Neuron (in vitro differentiated cells): ENCODE measurements at regions not wholly inside any gene's neighbourhood (a gene's known extent, or its start where the extent isn't known, plus 50 kb on each side); places are given as distances from the start of the nearest gene placed in this dataset.

Source experiments
- H2AFZ ChIP-seq: one replicate; pipeline ENCODE4 v1.6.1; 2013; ENCODE audit warnings: low read depth, mild to moderate bottlenecking, inconsistent platforms, low read length, moderate library complexity
- H3K27me3 ChIP-seq: one replicate; pipeline ENCODE4 v1.6.1; 2013; ENCODE audit warnings: low read length; ENCODE audit not compliant: insufficient read depth
- H3K36me3 ChIP-seq: one replicate; pipeline ENCODE4 v1.6.1; 2013; ENCODE audit warnings: low read length; ENCODE audit not compliant: insufficient read depth
- H3K4me1 ChIP-seq: one replicate; pipeline ENCODE4 v1.6.1; 2013; ENCODE audit warnings: low read length; ENCODE audit not compliant: insufficient read depth
- H3K4me3 ChIP-seq: 2 replicates; pipeline ENCODE4 v1.5.1; 2013; ENCODE audit warnings: mild to moderate bottlenecking, low read length, moderate library complexity
- H3K9me3 ChIP-seq: one replicate; pipeline ENCODE4 v1.6.1; 2013; ENCODE audit warnings: low read length

GRCh38 chr18:8957731-8958130 is 144.8 kb upstream of the NDUFV2 start:
- Histone ChIP-seq H3K27me3 (no peaks in the 10 kb centered on the region), H3K4me1 (peaks cover 4% of the 10 kb centered on the region), H2AFZ (no peak overlapping the region)

DNA sequence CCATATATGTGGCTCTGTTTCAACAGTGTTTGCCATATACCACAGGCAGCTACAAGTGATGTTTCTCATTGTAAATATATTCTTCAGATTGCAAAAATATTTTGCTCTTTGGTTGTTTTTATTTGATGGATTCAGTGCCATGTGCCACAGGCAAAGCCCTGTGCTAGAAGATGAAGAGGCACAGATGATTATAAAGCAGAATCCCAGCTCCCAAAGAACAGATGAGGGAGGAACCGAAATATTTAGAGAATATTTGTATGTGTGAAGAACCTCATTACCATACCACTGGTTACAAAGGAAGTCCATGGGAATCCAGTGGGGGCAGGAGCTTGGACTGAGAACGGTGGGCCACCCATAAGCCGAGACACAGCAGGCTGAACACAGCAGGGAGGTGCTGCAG is 143.8 kb upstream of the NDUFV2 start:
- H3K36me3 ChIP-seq: no peaks in the 10 kb centered on the region
- no peak overlapping the region for H2AFZ ChIP-seq
- H3K9me3 ChIP-seq: no peaks in the 10 kb centered on the region
- no peaks in the 10 kb centered on the region for H3K27me3 ChIP-seq
- H3K4me3 ChIP-seq: no peak overlapping the region
- peaks cover 4% of the 10 kb centered on the region for H3K4me1 ChIP-seq

More at GRCh38 chr18:8957731-8958130, 144.8 kb upstream of the NDUFV2 start:
- no peaks in the 10 kb centered on the region for H3K36me3 ChIP-seq
- no peak overlapping the region for H3K4me3 ChIP-seq
- H3K9me3 ChIP-seq: no peaks in the 10 kb centered on the region

DNA sequence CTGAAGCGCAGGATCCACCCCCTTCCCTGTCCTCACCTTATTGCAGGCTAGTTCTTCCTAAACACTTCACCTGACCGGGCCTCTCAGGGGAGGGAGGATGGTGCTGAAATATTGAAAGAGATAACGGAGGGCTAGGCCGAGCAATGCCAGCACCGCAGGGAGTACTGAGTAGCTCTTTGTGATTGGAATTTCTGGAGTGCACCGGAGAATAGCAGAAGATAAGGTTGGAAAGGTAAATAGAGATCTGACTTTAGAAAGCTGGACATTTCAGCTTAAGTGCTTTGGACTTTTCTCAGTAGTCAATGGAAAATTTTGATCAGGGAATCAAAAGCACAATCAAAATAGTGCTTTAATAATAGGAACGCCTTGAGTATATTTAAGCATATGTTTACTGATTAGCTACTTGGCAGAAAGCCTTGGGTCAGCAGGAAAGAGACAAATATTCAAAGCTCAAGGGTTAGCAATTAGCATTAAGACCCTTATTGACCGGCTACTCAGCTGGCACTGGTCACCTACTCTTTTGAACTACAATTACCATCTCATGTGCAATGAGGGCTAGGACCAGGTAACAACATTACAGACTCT is 142.9 kb upstream of the NDUFV2 start:
- no peak overlapping the region for H2AFZ ChIP-seq
- peaks cover 4% of the 10 kb centered on the region for H3K4me1 ChIP-seq
- no peaks in the 10 kb centered on the region for H3K36me3 ChIP-seq
- no peak overlapping the region for H3K4me3 ChIP-seq
- H3K9me3 ChIP-seq: no peaks in the 10 kb centered on the region
- H3K27me3 ChIP-seq: no peaks in the 10 kb centered on the region

- Histone ChIP-seq H2AFZ (no peak overlapping the region), H3K27me3 (no peaks in the 10 kb centered on the region), H3K36me3 (no peaks in the 10 kb centered on the region), H3K9me3 (no peaks in the 10 kb centered on the region), H3K4me1 (peaks cover 4% of the 10 kb centered on the region), H3K4me3 (no peak overlapping the region)
Measured at GRCh38 chr18:8960740-8961657, 141.5 kb upstream of the NDUFV2 start.

DNA sequence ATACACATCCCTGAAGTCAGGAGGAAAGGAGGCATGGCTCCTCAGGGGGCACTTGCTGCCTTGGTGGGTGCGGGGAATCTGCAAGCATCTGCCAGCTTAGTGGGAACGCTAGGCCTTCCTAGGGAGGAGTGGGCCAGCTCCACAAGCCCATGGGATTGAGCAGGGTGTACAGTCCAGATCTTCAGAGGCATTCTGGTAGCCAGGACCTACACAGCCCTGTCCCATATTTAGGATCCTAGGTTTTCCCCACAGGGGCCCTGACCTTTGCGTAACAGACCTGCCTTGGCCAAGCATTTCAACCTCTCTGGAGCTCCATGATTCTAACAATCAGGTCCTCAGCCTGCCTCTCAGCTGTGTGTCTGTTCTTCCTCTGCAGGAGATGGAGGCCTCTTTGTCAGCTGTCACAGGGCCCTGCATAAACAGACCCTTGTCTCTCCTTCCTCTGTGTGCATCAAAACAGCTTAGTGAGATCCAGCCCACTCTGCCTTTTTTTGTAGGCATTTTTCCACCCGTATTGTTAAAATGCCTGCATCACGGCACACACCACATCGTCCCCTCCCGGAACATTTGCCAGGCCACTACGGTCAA is 140.2 kb upstream of the NDUFV2 start:
- H3K4me3 ChIP-seq: no peak overlapping the region
- peaks cover 4% of the 10 kb centered on the region for H3K4me1 ChIP-seq
- no peaks in the 10 kb centered on the region for H3K9me3 ChIP-seq
- no peaks in the 10 kb centered on the region for H3K36me3 ChIP-seq
- H3K27me3 ChIP-seq: no peaks in the 10 kb centered on the region
- no peak overlapping the region for H2AFZ ChIP-seq

DNA sequence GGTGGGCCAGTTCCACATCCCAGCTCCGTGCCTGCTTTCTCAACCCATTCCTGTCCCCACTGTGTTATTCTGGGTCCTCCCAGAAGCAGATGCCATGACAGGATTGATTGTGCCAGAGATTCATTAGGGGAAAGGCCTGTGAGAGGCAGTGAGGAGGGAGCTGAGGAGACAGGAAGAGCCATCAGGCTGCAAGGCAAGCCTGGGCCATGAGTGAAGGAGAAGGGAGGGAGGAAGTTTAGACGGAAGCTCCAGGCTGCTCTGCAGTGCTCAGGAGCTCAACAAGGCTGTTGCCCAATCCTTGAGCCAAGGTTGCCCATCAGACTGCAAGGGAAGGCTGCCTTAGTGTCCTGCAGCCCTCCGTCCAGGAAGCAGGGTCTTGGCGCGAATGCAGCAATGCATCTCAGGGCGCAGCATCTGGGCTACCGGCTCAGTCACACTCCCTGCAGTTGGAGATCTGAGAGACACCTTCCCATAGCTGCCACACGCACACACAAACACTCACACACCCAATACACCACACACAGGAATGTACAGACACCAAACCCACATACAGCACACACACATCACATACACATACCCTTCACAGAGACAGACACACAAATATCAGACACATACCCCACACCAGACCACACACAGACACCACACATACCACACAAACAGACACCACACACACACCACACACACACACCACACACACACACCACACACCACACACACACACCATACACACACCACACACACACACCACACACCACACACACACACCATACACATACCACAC is 139.5 kb upstream of the NDUFV2 start:
- H3K36me3 ChIP-seq: no peaks in the 10 kb centered on the region
- no peaks in the 10 kb centered on the region for H3K9me3 ChIP-seq
- no peak overlapping the region for H3K4me3 ChIP-seq
- H3K4me1 ChIP-seq: peaks cover 4% of the 10 kb centered on the region
- H2AFZ ChIP-seq: no peak overlapping the region
- no peaks in the 10 kb centered on the region for H3K27me3 ChIP-seq

DNA sequence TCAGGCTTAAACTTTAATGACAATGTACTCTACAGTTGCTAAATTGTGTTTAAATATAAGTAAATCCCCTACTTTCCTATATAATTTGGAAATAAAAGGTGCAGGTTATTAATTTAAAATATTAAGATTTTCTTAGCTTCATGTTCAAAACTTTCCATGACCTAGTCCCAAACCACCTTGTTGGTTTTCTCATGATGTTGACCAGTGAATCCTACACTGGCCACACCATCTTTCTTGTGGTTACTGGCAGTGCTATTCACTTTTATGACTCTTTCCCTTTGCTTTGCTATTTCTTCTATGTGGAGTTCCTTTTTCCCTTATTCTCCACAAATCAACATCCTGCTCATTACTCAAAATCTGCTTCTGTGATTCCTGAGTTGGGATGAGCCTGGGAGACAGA is 138.6 kb upstream of the NDUFV2 start:
- Histone ChIP-seq H3K27me3 (no peaks in the 10 kb centered on the region), H3K9me3 (no peaks in the 10 kb centered on the region), H3K36me3 (no peaks in the 10 kb centered on the region), H3K4me1 (peaks cover 4% of the 10 kb centered on the region), H2AFZ (no peak overlapping the region), H3K4me3 (no peak overlapping the region)

DNA sequence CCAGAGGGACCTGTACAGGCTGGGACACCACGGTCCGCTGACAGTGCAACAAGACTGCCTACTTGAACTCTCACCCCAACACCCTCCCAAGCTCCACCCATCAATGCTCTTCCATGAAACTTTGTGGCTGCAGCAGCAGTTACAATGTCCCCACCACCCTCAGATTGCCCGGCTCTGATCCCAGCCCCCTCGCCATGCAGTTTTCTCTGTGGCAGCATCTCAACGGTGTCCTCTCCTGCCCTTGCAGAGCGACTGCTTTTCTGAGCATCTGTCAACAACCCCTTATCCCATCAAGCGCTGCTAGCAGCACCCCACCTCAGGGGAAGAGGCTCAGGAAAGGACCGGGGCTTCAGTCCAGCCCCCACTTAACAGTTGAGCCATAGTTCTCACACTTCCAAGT is 137.1 kb upstream of the NDUFV2 start:
- no peaks in the 10 kb centered on the region for H3K36me3 ChIP-seq
- H3K9me3 ChIP-seq: peaks cover 5% of the 10 kb centered on the region
- H3K27me3 ChIP-seq: no peaks in the 10 kb centered on the region
- no peaks in the 10 kb centered on the region for H3K4me1 ChIP-seq
- H3K4me3 ChIP-seq: no peak overlapping the region
- no peak overlapping the region for H2AFZ ChIP-seq

DNA sequence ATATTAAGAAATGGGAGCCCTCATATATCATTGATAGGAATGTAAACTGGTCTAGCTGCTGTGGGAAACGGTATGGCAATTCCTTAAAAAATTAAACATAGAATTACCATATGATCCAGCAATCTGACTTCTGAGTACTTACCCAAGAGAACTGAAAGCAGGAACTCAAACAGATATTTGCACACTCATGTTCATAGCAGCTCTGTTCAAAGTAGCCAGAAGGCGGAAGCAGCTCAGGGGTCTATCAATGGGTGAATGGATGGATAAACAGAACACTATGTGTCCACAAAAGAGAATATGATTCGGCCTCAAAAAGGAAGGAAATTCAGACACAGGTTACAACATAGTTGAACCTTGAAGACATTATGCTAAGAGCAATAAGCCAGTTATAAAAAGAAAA is 135.7 kb upstream of the NDUFV2 start:
- Histone ChIP-seq H3K27me3 (no peaks in the 10 kb centered on the region), H2AFZ (no peak overlapping the region), H3K4me3 (no peak overlapping the region), H3K36me3 (no peaks in the 10 kb centered on the region), H3K4me1 (no peaks in the 10 kb centered on the region), H3K9me3 (peaks cover 5% of the 10 kb centered on the region)

DNA sequence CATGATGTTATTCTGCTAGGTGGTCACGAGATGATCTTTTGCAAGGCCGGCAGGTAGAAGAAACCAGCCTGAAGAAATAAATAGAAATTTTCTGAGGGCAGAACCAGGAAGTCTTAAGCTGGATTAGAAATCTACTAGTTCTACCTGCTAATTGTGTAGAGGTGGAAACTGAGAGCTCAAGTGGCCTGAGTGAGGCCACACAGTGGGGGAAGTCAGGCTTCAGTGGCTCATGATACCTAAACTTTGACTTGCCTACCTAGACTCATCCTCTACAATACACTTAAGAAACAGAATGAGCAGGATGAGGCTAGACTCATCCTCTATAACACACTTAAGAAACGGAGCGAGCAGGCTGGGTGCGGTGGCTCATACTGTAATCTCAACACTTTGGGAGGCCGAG is 134.9 kb upstream of the NDUFV2 start:
- H2AFZ ChIP-seq: no peak overlapping the region
- no peaks in the 10 kb centered on the region for H3K4me1 ChIP-seq
- H3K9me3 ChIP-seq: peaks cover 5% of the 10 kb centered on the region
- H3K4me3 ChIP-seq: no peak overlapping the region
- no peaks in the 10 kb centered on the region for H3K36me3 ChIP-seq
- H3K27me3 ChIP-seq: no peaks in the 10 kb centered on the region

DNA sequence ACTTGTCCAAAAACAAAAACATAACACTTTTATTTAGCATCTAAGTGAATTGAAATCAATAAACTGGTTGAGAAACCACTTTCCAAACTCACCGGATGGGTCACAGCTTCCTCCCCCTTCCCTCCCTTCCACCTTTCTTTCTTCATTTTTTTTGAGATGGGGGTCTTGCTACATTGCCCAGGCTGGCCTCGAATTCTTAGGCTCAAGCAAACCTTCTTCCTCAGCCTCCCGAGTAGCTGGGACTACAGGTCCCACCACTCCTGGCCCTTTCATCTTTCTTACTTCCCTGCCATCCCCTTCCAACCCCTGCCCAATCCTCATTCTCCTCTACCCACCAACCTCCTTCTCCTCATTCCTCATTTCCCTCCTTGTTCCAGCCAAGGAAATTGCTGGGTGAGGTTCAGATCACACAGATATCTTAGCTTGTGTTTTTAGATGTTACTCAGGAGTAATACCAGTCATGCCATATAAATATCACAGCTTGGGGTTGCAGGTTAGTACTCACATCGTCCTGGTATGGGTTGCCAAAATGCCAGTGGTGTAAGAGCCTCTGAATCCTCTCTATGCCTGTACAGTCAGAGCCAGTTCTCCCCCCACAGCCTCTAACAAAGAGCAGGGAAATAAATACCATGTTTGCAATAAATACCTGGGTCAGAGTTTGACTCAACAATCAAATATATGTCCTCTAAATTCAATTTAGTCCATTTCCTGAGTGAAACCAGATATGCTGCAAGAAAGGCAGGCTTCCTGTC is 132.7 kb upstream of the NDUFV2 start:
- no peak overlapping the region for H3K4me3 ChIP-seq
- H2AFZ ChIP-seq: no peak overlapping the region
- no peaks in the 10 kb centered on the region for H3K4me1 ChIP-seq
- H3K36me3 ChIP-seq: no peaks in the 10 kb centered on the region
- H3K27me3 ChIP-seq: no peaks in the 10 kb centered on the region
- peaks cover 5% of the 10 kb centered on the region for H3K9me3 ChIP-seq

DNA sequence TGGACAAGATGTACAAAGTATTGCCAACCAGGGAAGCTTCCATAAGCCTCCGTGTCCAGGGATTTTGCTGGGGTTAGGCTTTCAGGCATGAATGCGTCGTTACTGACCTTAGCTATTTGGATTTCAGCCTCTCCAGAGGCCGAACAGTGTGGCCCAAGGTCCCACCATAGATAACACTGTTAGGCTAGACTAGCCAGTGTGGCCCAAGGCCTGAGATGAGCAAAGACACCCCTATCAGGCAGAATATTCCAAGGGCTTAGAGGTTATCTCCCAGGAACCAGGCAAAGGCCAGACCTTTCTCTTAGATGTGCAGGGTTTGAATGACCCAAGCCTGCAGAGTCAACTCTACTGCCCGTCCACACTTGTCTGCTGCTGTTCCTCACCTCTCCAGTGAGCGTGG is 131.7 kb upstream of the NDUFV2 start:
- Histone ChIP-seq H3K4me1 (no peaks in the 10 kb centered on the region), H3K9me3 (peaks cover 5% of the 10 kb centered on the region), H2AFZ (no peak overlapping the region), H3K36me3 (no peaks in the 10 kb centered on the region), H3K4me3 (no peak overlapping the region), H3K27me3 (no peaks in the 10 kb centered on the region)
